Activated CD4-positive, alpha-beta T cell treated with anti-CD3 and anti-CD28 coated beads for 36 hours (primary cell): ENCODE measurements at regions not wholly inside any gene's neighbourhood (a gene's known extent, or its start where the extent isn't known, plus 50 kb on each side); places are given as distances from the start of the nearest gene placed in this dataset.
"Not testable (repeated sequence)": the region's sequence is repeated elsewhere in the genome, so short reads cannot be mapped to it uniquely, and the experiment has no call there.

Experiments used
- ATAC-seq: fragments of 200-7000 bp; cut with Tn5 transposase; one replicate; pipeline ENCODE4 v1.10.0; 2021; ENCODE audit warnings: mild to moderate bottlenecking, moderate library complexity
- CTCF ChIA-PET: fragments of 350-600 bp; sonication (Branson Sonifier 250); formaldehyde crosslinking; loops from one replicate; lab custom pipeline; 2021; ENCODE audit warnings: antibody characterized with exemption; lab: Charles Lee
- POLR2A ChIA-PET: fragments of 350-600 bp; sonication (Branson Sonifier 250); formaldehyde crosslinking; loops from one replicate; lab custom pipeline; 2021; ENCODE audit warnings: antibody characterized with exemption, inconsistent platforms; lab: Charles Lee
- DNase-seq: peaks from one replicate; pipeline ENCODE4 v3.0.0-alpha.2; 2020
- H3K27ac Mint-ChIP-seq: one replicate; pipeline ENCODE4 v1.8.0; 2021; ENCODE audit warnings: mixed read lengths
- H3K27me3 Mint-ChIP-seq: one replicate; pipeline ENCODE4 v1.8.0; 2021; ENCODE audit warnings: mixed read lengths
- H3K36me3 Mint-ChIP-seq: one replicate; pipeline ENCODE4 v1.8.0; 2021; ENCODE audit warnings: low read depth, mixed read lengths
- H3K4me1 Mint-ChIP-seq: one replicate; pipeline ENCODE4 v1.8.0; 2021; ENCODE audit warnings: mixed read lengths
- H3K4me3 Mint-ChIP-seq: one replicate; pipeline ENCODE4 v1.8.0; 2021; ENCODE audit warnings: mild to moderate bottlenecking, moderate library complexity, mixed read lengths
- H3K9me3 Mint-ChIP-seq: one replicate; pipeline ENCODE4 v1.8.0; 2021; ENCODE audit warnings: low read depth, mixed read lengths
- intact Hi-C, 2 experiments: fragments of 100-400 bp; cut with DNase I in 1 of 2; cut with micrococcal nuclease in 1 of 2; formaldehyde crosslinking; loops; one replicate each; pipeline versions ENCODE4 v1.14.2 to v1.15.1; 2022 to 2024; cut with DNase I, micrococcal nuclease

DNA sequence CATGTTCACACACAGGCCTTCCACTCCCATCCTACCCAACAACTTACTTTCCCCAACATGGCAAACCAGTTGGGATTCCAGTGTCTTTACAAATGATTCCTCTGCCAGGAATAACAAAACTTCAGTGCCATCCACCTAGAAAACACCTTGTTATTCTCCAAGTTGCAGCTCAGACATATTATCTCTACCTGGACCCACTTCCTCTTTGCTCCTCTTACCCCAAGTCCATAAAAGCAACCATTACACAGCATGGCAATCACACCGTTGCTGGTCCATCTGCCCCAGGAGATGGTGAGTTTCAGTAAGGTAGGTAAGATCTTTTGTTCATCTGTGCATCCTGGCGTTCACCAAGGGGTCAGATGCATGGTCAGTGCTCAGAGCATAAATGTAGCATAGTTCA is 66.0 kb upstream of the CSF1 start:
- peaks cover 4% of the 10 kb centered on the region for H3K9me3 Mint-ChIP-seq
- H3K36me3 Mint-ChIP-seq, result no peaks in the 10 kb centered on the region
- no peak overlapping the region for H3K27ac Mint-ChIP-seq
- intact Hi-C loops, result no loop called here
- H3K4me1 Mint-ChIP-seq, result no peaks in the 10 kb centered on the region
- ATAC-seq, result no peak
- ChIA-PET POLR2A (no interaction called here), CTCF (no interaction called here)
- no peak overlapping the region for H3K4me3 Mint-ChIP-seq
- H3K27me3 Mint-ChIP-seq, result peaks cover 3% of the 10 kb centered on the region
- no peak for DNase-seq

DNA sequence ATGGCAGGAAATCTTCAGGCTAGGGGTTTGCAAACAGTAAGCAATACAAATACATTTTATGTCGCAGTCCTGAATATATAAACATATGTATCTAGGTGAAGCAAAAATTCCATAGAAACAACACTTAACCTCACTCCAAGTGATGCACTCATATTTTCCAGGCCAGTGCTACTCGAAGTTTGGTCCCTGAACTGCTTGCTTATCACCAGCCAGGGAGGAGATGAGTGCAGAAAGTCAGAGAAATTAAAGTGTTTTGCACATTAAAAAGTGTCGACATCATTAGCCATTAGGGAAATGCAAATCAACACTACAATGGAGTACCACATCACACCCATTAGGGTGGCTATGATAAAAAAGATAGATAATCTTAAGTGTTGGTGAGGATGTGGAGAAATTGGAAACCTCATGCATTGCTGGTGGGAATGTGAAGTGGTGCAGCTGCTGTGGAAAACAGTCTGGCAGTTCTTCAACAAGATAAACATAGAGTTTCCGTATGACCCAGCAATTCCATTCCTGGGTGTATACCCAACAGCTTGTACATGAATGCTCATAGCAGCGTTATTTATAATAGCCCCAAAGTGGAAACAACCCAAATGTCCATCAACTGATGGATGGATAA is 70.5 kb upstream of the CSF1 start:
- DNase-seq, result no peak
- Mint-ChIP-seq H3K4me3 (no peak overlapping the region), H3K36me3 (no peaks in the 10 kb centered on the region), H3K9me3 (peaks cover 10% of the 10 kb centered on the region), H3K27me3 (peaks cover 5% of the 10 kb centered on the region), H3K4me1 (no peaks in the 10 kb centered on the region), H3K27ac (no peak overlapping the region)
- intact Hi-C loops, result no loop called here
- ChIA-PET POLR2A (no interaction called here), CTCF (interaction anchor here (1.3 kb wide), 1 partner anchor 11 kb away, joined by 4 read pairs; no protein-coding TSS in a partner anchor)
- ATAC-seq, result no peak

DNA sequence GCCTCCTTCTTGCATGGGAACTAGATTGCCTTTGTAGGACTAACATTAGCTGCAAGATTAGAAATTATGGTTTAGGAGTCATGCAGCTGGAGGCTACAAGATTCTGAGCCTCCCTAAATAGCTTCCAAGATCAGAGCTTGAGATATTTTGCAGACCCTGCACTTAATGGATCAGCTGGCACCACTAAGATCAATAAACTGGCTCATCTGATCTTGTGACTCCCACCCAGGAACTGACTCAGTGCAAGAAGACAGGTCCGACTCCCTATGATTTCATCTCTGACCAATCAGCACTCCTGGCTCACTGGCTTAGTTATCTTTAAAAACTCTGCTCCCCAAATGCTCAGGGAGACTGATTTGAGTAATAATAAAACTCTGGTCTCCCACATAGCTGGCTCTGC is 71.4 kb upstream of the CSF1 start:
- ATAC-seq, H3K27ac Mint-ChIP-seq, H3K4me3 Mint-ChIP-seq, H3K27me3 Mint-ChIP-seq, POLR2A ChIA-PET, intact Hi-C loops, H3K9me3 Mint-ChIP-seq, H3K4me1 Mint-ChIP-seq, DNase-seq, H3K36me3 Mint-ChIP-seq: not testable (repeated sequence)
- CTCF ChIA-PET, result interaction anchor here (0.7 to 1.3 kb wide), 3 partner anchors 12 to 18 kb away, joined by 3 to 4 read pairs (median 3); no protein-coding TSS in a partner anchor

DNA sequence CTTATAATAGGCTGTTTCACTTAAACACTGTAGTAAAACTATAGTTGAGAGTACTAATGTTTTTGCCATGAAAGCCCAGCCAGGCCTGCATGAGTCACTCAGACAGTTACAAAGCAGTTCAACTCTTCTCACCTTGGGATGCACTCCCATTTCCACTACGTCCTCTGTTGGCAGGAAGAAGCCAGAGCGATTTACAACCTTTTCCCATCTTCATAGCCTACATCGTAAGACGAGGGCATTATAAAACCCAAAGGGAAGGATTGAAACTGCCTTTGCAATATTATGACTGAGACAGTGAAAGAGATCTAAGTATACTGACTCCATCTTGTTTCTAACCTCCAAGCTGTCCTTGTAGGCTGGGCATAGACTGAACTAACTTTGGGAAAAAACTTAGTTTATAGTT is 71.8 kb upstream of the CSF1 start:
- ChIA-PET CTCF (interaction anchor here (0.7 to 1.3 kb wide), 4 partner anchors 12 to 146 kb away, joined by 3 to 4 read pairs (median 3); partner anchors contain the start of gene AHCYL1), POLR2A (no interaction called here)
- Mint-ChIP-seq H3K9me3 (peaks cover 7% of the 10 kb centered on the region), H3K4me1 (no peaks in the 10 kb centered on the region), H3K4me3 (no peak overlapping the region), H3K36me3 (no peaks in the 10 kb centered on the region), H3K27me3 (peaks cover 5% of the 10 kb centered on the region), H3K27ac (no peak overlapping the region)
- ATAC-seq (no peak), DNase-seq (no peak)
- intact Hi-C loops, result no loop called here

DNA sequence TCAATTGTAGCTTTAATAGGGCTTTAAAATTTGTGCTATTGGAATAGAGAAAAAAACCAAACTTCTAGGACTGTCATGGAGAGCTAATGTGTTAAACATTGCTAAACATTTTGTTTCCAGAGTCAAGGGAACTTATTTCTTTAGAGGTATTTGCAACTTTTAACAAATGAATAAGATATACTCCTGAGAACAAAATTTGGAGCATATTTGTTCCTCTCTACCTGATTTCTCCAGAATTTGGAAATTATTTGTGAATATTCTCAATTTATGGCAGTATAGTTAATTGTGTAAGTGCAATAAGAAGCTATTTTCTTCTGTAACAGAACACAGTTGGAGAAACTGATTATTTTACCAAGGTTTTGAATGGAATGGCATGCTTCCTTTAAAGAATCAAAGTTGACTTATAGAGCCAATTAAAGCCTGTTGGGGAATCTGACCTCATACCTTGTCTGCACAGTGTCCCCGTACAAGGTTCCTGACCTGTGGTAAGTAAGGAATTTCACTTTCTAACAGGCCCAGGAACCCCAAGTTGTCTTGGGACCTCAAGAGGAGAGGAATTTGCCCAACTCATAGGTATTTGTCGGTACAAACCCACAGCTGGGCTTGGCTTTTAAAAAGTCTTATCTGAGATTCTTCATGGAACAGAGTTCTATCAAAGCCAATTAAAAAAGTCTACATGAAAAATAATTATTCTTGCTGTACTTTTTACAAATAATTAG is 72.6 kb upstream of the CSF1 start:
- ChIA-PET POLR2A (no interaction called here), CTCF (interaction anchor here (0.6 to 1.3 kb wide), 3 partner anchors 20 to 1557 kb away, joined by 3 read pairs; partner anchors contain the start of gene AHCYL1)
- Mint-ChIP-seq H3K9me3 (peaks cover 7% of the 10 kb centered on the region), H3K27me3 (peaks cover 5% of the 10 kb centered on the region), H3K4me3 (no peak overlapping the region), H3K27ac (no peak overlapping the region), H3K36me3 (no peaks in the 10 kb centered on the region), H3K4me1 (no peaks in the 10 kb centered on the region)
- ATAC-seq, result no peak
- intact Hi-C loops, result no loop called here
- DNase-seq, result no peak

DNA sequence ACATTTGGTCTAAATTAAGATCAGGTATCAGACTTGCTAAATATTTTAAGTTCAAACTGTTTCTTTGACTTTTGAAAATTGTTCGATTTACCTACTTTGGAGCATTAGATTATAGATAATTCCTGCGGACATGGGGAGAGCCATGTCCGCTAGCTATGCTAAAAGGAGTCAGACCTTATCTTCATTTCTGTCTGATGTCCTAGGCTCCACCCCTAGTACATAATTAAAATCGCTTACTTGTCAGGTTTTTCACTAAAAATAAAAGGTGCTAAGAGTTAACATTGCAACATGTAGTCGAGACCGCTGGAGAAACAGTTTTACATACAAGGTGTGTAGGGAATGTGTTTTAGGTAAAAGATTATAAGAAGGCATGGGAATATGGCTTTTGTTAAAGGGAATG is 71.9 kb upstream of the EPS8L3 start:
- H3K27me3 Mint-ChIP-seq, ATAC-seq, H3K36me3 Mint-ChIP-seq, H3K27ac Mint-ChIP-seq, intact Hi-C loops, H3K4me3 Mint-ChIP-seq, CTCF ChIA-PET, H3K4me1 Mint-ChIP-seq, DNase-seq: not testable (repeated sequence)
- H3K9me3 Mint-ChIP-seq, result peaks cover 12% of the 10 kb centered on the region
- POLR2A ChIA-PET, result interaction anchor here (0.5 kb wide), 1 partner anchor 72 kb away, joined by 3 read pairs; no protein-coding TSS in a partner anchor

DNA sequence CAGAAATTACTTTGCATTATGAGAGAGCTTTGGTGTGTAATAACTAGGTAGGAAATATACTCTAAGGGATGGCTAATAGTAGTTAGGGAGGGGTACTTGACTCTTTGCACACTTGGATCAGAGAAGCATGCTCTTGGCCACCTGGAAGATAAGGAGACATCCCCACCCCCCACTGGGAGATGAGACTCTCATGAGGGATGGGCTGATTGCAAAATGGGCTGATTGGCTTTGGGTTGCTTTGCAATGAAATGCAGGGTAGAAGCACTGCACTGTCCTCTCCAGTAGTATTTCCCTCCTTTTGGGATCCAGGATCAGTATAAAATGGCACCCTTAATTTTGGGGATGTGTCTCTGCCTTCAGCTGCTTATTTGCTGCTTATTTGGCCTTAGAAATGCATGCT is 71.2 kb upstream of the EPS8L3 start:
- no peak overlapping the region for H3K27ac Mint-ChIP-seq
- H3K4me1 Mint-ChIP-seq, result no peaks in the 10 kb centered on the region
- peaks cover 2% of the 10 kb centered on the region for H3K27me3 Mint-ChIP-seq
- ATAC-seq, result no peak
- H3K36me3 Mint-ChIP-seq, result no peaks in the 10 kb centered on the region
- DNase-seq, result no peak
- POLR2A ChIA-PET, result no interaction called here
- H3K9me3 Mint-ChIP-seq, result peaks cover 12% of the 10 kb centered on the region
- H3K4me3 Mint-ChIP-seq, result no peak overlapping the region
- intact Hi-C loops, result no loop called here
- CTCF ChIA-PET, result interaction anchor here (0.9 to 2.7 kb wide), 2 partner anchors 33 to 58 kb away, joined by 4 to 6 read pairs; no protein-coding TSS in a partner anchor

DNA sequence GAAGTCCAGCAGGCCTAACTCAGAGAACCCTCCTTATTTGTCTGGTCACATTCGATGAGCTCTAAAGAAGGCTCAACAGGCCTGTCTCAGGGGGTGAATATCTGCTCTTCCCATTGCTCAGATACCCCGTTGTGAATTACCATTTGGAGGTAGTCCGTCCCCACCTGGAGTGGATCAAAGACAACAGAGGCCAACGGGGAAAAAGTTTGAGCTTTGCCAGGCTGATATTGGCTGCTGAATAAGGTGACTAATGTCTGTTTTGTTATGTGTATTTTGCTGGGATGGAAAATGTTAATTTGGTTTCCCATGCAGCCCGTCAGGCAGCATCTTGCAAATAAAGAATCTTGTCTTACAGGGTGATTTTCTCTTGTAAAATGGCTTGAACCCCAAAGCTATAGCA is 69.2 kb upstream of the EPS8L3 start:
- Mint-ChIP-seq H3K4me1 (no peaks in the 10 kb centered on the region), H3K4me3 (no peak overlapping the region), H3K27ac (no peak overlapping the region), H3K9me3 (peaks cover 12% of the 10 kb centered on the region), H3K36me3 (no peaks in the 10 kb centered on the region), H3K27me3 (peaks cover 2% of the 10 kb centered on the region)
- intact Hi-C loops, result no loop called here
- ATAC-seq, result no peak
- ChIA-PET CTCF (interaction anchor here (1.0 to 2.7 kb wide), 2 partner anchors 40 to 56 kb away, joined by 3 to 6 read pairs; no protein-coding TSS in a partner anchor), POLR2A (no interaction called here)
- no peak for DNase-seq

DNA sequence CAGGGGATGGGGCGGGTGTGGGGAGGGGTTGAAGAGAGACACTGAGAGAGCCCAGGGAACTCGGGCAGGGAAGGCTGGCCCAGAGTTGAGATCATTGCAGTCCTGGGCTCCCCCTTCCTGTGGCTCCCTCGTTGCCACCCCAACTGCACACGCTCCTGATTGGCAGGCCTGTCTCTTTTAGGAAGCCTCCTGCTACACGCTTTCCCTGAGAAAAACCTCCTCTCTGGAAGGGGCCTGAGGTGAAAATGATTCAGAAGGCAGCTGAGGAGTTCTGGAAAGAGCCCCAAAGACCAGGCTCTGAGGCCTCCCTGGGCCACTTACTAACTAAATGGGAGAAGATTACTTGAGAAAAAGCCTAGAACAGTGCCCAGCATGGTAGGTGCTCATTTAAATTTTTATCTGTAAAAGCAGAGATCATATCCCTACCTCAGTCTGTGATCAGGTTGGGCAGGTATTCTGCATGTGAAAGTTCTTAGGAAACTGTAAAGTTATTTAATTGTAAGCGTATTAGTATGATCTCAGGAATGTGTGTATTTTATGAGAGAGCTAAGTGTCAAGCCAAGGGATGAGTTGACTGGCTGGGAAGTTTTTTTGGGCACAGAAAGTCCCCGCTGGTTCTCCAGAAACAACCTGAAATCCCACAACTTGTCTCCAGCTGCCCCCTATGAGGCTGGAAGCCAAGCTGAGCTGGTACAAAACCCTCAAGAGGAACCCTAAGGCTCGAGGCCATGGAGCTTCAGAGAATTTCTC is 65.2 kb upstream of the EPS8L3 start:
- POLR2A ChIA-PET, result no interaction called here
- no peaks in the 10 kb centered on the region for H3K36me3 Mint-ChIP-seq

DNA sequence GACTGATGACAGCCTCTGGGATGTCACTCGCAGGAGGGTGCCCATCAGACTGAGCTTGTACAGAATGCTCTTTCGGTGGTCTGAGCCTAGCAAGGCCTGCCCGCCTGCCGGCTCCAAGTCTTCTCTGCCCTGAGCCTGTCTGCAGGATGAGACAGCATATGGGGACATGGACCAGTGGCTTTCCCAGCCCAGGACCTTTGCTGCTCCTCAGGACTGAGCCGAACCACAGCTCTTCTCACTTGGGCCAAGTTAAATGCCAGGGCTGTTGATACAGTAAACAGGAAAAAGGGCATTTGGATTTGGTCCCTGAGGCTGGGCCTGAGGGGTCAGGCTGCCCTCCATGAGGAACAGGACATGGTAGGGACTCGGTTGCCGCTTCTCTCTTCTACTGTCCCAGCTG is 64.3 kb upstream of the EPS8L3 start:
- Mint-ChIP-seq H3K4me1 (peaks cover 11% of the 10 kb centered on the region), H3K36me3 (no peaks in the 10 kb centered on the region), H3K9me3 (peaks cover 5% of the 10 kb centered on the region), H3K27me3 (no peaks in the 10 kb centered on the region), H3K4me3 (no peak overlapping the region), H3K27ac (no peak overlapping the region)
- no peak for DNase-seq
- ATAC-seq, result no peak
- CTCF ChIA-PET, result no interaction called here
- intact Hi-C loops, result no loop called here
- POLR2A ChIA-PET, result no interaction called here

More for the DNA sequence above, 65.2 kb upstream of the EPS8L3 start:
- DNase-seq, result no peak
- Mint-ChIP-seq H3K4me3 (no peak overlapping the region), H3K27me3 (no peaks in the 10 kb centered on the region), H3K4me1 (peaks cover 8% of the 10 kb centered on the region), H3K27ac (no peak overlapping the region), H3K9me3 (peaks cover 5% of the 10 kb centered on the region)
- ATAC-seq, result no peak
- intact Hi-C loops, result no loop called here
- CTCF ChIA-PET, result interaction anchor here (1.5 to 1.7 kb wide), 2 partner anchors 27 to 52 kb away, joined by 5 to 7 read pairs; no protein-coding TSS in a partner anchor

DNA sequence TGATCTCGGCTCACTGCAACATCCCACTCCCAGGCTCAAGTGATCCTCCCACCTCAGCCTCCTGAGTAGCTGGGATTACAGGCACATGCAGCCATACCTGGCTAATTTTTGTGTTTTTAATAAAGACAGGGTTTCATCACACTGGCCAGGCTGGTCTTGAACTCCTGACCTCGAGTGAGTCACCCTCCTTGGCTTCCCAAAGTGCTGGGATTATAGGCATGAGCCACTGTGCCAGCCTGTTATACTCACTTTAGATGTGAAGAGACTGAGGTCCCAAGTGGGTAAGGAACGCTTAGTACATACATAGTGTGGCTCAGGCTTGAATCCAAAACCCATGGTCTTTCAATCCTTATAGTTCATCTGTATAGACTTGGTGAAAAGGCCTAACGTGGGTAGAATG is 63.7 kb upstream of the EPS8L3 start:
- ATAC-seq (no peak), DNase-seq (no peak)
- ChIA-PET POLR2A (no interaction called here), CTCF (no interaction called here)
- Mint-ChIP-seq H3K4me1 (peaks cover 15% of the 10 kb centered on the region), H3K27me3 (no peaks in the 10 kb centered on the region), H3K27ac (no peak overlapping the region), H3K9me3 (peaks cover under 1% of the 10 kb centered on the region), H3K4me3 (no peak overlapping the region), H3K36me3 (no peaks in the 10 kb centered on the region)
- intact Hi-C loops, result no loop called here
